Vagina (tissue), 2 donors: ENCODE measurements at regions not wholly inside any gene's neighbourhood (a gene's known extent, or its start where the extent isn't known, plus 50 kb on each side); places are given as distances from the start of the nearest gene placed in this dataset.

ENCODE experiments used
- DNase-seq, 2 donors: peaks; one replicate each; pipeline ENCODE4 v3.0.0-alpha.2; 2017; ENCODE audit errors: extremely low spot score in 2 of 2
- H3K27ac ChIP-seq: fragments of 200-600 bp; sonication (generic); one replicate; pipeline ENCODE4 v1.5.1; 2019
- H3K27me3 ChIP-seq: fragments of 200-600 bp; sonication (generic); one replicate; pipeline ENCODE4 v1.5.1; 2019
- H3K36me3 ChIP-seq, 2 donors: fragments of 200-600 bp; sonication (generic); one replicate each; pipeline ENCODE4 v1.5.1; 2017 to 2019
- H3K4me1 ChIP-seq: fragments of 200-600 bp; sonication (generic); one replicate; pipeline ENCODE4 v1.5.1; 2019
- H3K4me3 ChIP-seq, 2 donors: fragments of 200-600 bp; sonication (generic); 1 replicate in 1 of 2; 2 replicates in 1 of 2; pipeline ENCODE4 v1.5.1; 2016 to 2019
- H3K9me3 ChIP-seq: fragments of 200-600 bp; sonication (generic); one replicate; pipeline ENCODE4 v1.5.1; 2019
- CTCF ChIP-seq, 3 experiments: fragments of 450-650 bp in 2 of 3; fragments of 200-600 bp in 1 of 3; sonication (generic) in 1 of 3; IDR thresholded peaks; one replicate each; pipeline ENCODE4 v1.5.1; 2017 to 2019; ENCODE audit warnings: antibody characterized with exemption in 3 of 3, mild to moderate bottlenecking in 2 of 3, moderate library complexity in 2 of 3
- POLR2A ChIP-seq, 2 donors: fragments of 450-650 bp; IDR thresholded peaks; one replicate each; pipeline ENCODE4 v1.6.1; 2017; ENCODE audit warnings: antibody characterized with exemption in 2 of 2, mild to moderate bottlenecking in 2 of 2, moderate library complexity in 2 of 2
- POLR2AphosphoS5 ChIP-seq, 2 donors: sonication (generic); formaldehyde crosslinking; IDR thresholded peaks; one replicate each; pipeline ENCODE4 v1.9.0; 2017; ENCODE audit warnings: antibody characterized with exemption in 2 of 2, mild to moderate bottlenecking in 2 of 2, low read depth in 1 of 2; ENCODE audit not compliant: insufficient read depth in 1 of 2
- intact Hi-C: fragments of 100-400 bp; cut with DNase I; formaldehyde crosslinking; loops from one replicate; pipeline ENCODE4 v1.15.1; 2023

GRCh38 chr5:23389291-23390101, 117.9 kb upstream of the PRDM9 start:
- Histone ChIP-seq H3K4me1 (no peaks in the 10 kb centered on the region), H3K27me3 (no peaks in the 10 kb centered on the region), H3K9me3 (no peaks in the 10 kb centered on the region), H3K27ac (no peak overlapping the region), H3K4me3 (no peak overlapping the region), H3K36me3 (no peaks in the 10 kb centered on the region)
- intact Hi-C loops: no loop called here
- no peak for DNase-seq
- no peak for TF ChIP-seq CTCF (IDR thresholded peaks at IDR 0.05)
- no peak for TF ChIP-seq POLR2AphosphoS5 (IDR thresholded peaks at IDR 0.05; ENCODE audit: insufficient read depth in 1 of 2, low read depth in 1 of 2)
- TF ChIP-seq POLR2A (IDR thresholded peaks at IDR 0.05): no peak

GRCh38 chr5:23385036-23385435, 122.4 kb upstream of the PRDM9 start:
- Histone ChIP-seq H3K27ac (no peak overlapping the region), H3K27me3 (no peaks in the 10 kb centered on the region), H3K9me3 (no peaks in the 10 kb centered on the region), H3K4me1 (no peaks in the 10 kb centered on the region), H3K4me3 (no peak overlapping the region), H3K36me3 (no peaks in the 10 kb centered on the region)
- DNase-seq: no peak
- TF ChIP-seq CTCF (IDR thresholded peaks at IDR 0.05): no peak
- TF ChIP-seq POLR2AphosphoS5 (IDR thresholded peaks at IDR 0.05; ENCODE audit: insufficient read depth in 1 of 2, low read depth in 1 of 2): no peak
- TF ChIP-seq POLR2A (IDR thresholded peaks at IDR 0.05): no peak
- intact Hi-C loops: no loop called here

GRCh38 chr5:23372177-23372576, 135.2 kb upstream of the PRDM9 start:
- intact Hi-C loops: no loop called here

GRCh38 chr5:23368393-23368792, 139.0 kb upstream of the PRDM9 start:
- no peak for TF ChIP-seq CTCF (IDR thresholded peaks at IDR 0.05)
- TF ChIP-seq POLR2A (IDR thresholded peaks at IDR 0.05): no peak
- no peak for TF ChIP-seq POLR2AphosphoS5 (IDR thresholded peaks at IDR 0.05; ENCODE audit: insufficient read depth in 1 of 2, low read depth in 1 of 2)

More at GRCh38 chr5:23372177-23372576, 135.2 kb upstream of the PRDM9 start:
- no peak for TF ChIP-seq POLR2AphosphoS5 (IDR thresholded peaks at IDR 0.05; ENCODE audit: insufficient read depth in 1 of 2, low read depth in 1 of 2)
- no peak for TF ChIP-seq POLR2A (IDR thresholded peaks at IDR 0.05)
- TF ChIP-seq CTCF (IDR thresholded peaks at IDR 0.05): no peak
- H3K27ac ChIP-seq: no peak overlapping the region
- DNase-seq: no peak
- no peak overlapping the region for H3K4me3 ChIP-seq
- no peaks in the 10 kb centered on the region for H3K36me3 ChIP-seq
- H3K27me3 ChIP-seq: no peaks in the 10 kb centered on the region
- H3K4me1 ChIP-seq: no peaks in the 10 kb centered on the region
- H3K9me3 ChIP-seq: no peaks in the 10 kb centered on the region

GRCh38 chr5:23367874-23368273, 139.5 kb upstream of the PRDM9 start:
- no peak for TF ChIP-seq POLR2AphosphoS5 (IDR thresholded peaks at IDR 0.05; ENCODE audit: insufficient read depth in 1 of 2, low read depth in 1 of 2)
- TF ChIP-seq POLR2A (IDR thresholded peaks at IDR 0.05): no peak
- TF ChIP-seq CTCF (IDR thresholded peaks at IDR 0.05): no peak
- no peaks in the 10 kb centered on the region for H3K9me3 ChIP-seq
- no peak for DNase-seq
- H3K36me3 ChIP-seq: no peaks in the 10 kb centered on the region
- H3K27me3 ChIP-seq: no peaks in the 10 kb centered on the region
- H3K4me1 ChIP-seq: no peaks in the 10 kb centered on the region
- no peak overlapping the region for H3K4me3 ChIP-seq
- intact Hi-C loops: no loop called here
- no peak overlapping the region for H3K27ac ChIP-seq

More at GRCh38 chr5:23368393-23368792, 139.0 kb upstream of the PRDM9 start:
- no peak for DNase-seq
- Histone ChIP-seq H3K4me3 (no peak overlapping the region), H3K36me3 (no peaks in the 10 kb centered on the region), H3K9me3 (no peaks in the 10 kb centered on the region), H3K27ac (no peak overlapping the region), H3K4me1 (no peaks in the 10 kb centered on the region), H3K27me3 (no peaks in the 10 kb centered on the region)
- intact Hi-C loops: no loop called here
